ENCODE measurements at regions not wholly inside any gene's neighbourhood (a gene's known extent, or its start where the extent isn't known, plus 50 kb on each side); places are given as distances from the start of the nearest gene placed in this dataset.

DNA sequence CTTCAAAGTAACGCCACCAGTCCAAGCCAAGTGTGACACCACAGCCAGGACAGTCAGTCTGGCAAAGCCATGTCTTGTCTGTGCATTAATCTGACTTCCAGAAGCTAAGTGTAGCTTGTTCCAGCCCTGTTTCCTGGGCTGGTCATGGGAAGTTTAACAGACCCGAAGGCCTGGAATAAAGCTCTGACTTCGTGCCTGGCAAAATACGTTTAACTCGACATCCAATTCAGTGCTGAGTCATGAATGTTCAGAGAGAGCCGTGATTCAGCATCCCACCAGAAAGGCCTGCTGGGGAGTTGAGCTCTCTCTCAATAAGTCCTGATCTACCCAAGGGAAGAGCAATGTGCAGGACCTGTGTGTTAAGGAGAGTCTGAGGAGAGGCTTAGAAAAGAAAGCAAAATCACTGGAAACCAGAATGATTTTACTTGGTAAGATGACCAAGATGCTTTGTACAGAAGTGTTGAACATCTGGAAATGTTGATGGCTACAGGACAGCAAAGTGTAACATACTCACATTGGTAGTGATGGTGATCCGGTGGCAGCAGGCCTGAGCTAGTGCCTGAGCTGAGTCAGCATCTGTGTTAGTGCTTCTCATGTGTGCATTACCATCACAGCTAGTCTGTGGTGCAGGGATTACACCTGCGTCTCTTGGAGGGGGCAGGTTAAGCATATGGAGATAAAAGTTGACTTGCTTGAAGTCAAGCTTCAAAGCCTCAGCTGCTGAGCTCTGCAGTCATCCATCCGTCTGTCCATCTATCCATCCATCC, 743.7 kb upstream of the HS6ST1 start:
- no peak for TF ChIP-seq TEAD4 (IDR thresholded peaks at IDR 0.05; ENCODE audit: borderline replicate concordance, insufficient read depth)
- TF ChIP-seq TAF1 (IDR thresholded peaks at IDR 0.05; ENCODE audit: borderline replicate concordance, low read depth, low read length): no peak
- TF ChIP-seq CHD2 (IDR thresholded peaks at IDR 0.05; ENCODE audit: low read length, partially characterized antibody): no peak
- TF ChIP-seq, protein P1, sequence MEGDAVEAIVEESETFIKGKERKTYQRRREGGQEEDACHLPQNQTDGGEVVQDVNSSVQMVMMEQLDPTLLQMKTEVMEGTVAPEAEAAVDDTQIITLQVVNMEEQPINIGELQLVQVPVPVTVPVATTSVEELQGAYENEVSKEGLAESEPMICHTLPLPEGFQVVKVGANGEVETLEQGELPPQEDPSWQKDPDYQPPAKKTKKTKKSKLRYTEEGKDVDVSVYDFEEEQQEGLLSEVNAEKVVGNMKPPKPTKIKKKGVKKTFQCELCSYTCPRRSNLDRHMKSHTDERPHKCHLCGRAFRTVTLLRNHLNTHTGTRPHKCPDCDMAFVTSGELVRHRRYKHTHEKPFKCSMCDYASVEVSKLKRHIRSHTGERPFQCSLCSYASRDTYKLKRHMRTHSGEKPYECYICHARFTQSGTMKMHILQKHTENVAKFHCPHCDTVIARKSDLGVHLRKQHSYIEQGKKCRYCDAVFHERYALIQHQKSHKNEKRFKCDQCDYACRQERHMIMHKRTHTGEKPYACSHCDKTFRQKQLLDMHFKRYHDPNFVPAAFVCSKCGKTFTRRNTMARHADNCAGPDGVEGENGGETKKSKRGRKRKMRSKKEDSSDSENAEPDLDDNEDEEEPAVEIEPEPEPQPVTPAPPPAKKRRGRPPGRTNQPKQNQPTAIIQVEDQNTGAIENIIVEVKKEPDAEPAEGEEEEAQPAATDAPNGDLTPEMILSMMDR (IDR thresholded peaks at IDR 0.05): no peak
- no peak for TF ChIP-seq NFIC (IDR thresholded peaks at IDR 0.05; ENCODE audit: borderline replicate concordance)
- no peak for TF ChIP-seq POLR2AphosphoS5 (IDR thresholded peaks at IDR 0.05; ENCODE audit: low read depth, low read length)
- TF ChIP-seq ELF1 (IDR thresholded peaks at IDR 0.05): no peak
- TF ChIP-seq RAD21 (IDR thresholded peaks at IDR 0.05; ENCODE audit: low read length): no peak
- TF ChIP-seq TCF12 (IDR thresholded peaks at IDR 0.05): no peak
- TF ChIP-seq, protein P2, sequence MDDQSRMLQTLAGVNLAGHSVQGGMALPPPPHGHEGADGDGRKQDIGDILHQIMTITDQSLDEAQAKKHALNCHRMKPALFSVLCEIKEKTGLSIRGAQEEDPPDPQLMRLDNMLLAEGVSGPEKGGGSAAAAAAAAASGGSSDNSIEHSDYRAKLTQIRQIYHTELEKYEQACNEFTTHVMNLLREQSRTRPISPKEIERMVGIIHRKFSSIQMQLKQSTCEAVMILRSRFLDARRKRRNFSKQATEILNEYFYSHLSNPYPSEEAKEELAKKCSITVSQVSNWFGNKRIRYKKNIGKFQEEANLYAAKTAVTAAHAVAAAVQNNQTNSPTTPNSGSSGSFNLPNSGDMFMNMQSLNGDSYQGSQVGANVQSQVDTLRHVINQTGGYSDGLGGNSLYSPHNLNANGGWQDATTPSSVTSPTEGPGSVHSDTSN (IDR thresholded peaks at IDR 0.05): no peak
- TF ChIP-seq, protein P3, sequence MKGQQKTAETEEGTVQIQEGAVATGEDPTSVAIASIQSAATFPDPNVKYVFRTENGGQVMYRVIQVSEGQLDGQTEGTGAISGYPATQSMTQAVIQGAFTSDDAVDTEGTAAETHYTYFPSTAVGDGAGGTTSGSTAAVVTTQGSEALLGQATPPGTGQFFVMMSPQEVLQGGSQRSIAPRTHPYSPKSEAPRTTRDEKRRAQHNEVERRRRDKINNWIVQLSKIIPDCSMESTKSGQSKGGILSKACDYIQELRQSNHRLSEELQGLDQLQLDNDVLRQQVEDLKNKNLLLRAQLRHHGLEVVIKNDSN (IDR thresholded peaks at IDR 0.05; ENCODE audit: borderline replicate concordance, low read depth): no peak
- no peak for TF ChIP-seq EZH2phosphoT487 (IDR thresholded peaks at IDR 0.05; ENCODE audit: borderline replicate concordance, low read depth)
- TF ChIP-seq EP300 (IDR thresholded peaks at IDR 0.05; ENCODE audit: borderline replicate concordance in 1 of 2, low read depth in 1 of 2, low read length in 1 of 2): no peak

Data from SK-N-SH (cell line).